Esophagus muscularis mucosa (tissue), 3 donors: ENCODE measurements at regions not wholly inside any gene's neighbourhood (a gene's known extent, or its start where the extent isn't known, plus 50 kb on each side); places are given as distances from the start of the nearest gene placed in this dataset.

Source experiments
- POLR2AphosphoS5 ChIP-seq, 2 donors: sonication (generic); formaldehyde crosslinking; IDR thresholded peaks; one replicate each; pipeline ENCODE4 v1.6.1; 2017; ENCODE audit warnings: antibody characterized with exemption in 2 of 2
- TF ChIP-seq, protein P1 (sequence below), 3 experiments: fragments of 200-600 bp in 2 of 3; fragments of 450-650 bp in 1 of 3; sonication (generic) in 2 of 3; IDR thresholded peaks; one replicate each; pipeline ENCODE4 v1.5.1; 2017 to 2019; ENCODE audit warnings: antibody characterized with exemption in 3 of 3, mild to moderate bottlenecking in 2 of 3, moderate library complexity in 1 of 3

DNA sequence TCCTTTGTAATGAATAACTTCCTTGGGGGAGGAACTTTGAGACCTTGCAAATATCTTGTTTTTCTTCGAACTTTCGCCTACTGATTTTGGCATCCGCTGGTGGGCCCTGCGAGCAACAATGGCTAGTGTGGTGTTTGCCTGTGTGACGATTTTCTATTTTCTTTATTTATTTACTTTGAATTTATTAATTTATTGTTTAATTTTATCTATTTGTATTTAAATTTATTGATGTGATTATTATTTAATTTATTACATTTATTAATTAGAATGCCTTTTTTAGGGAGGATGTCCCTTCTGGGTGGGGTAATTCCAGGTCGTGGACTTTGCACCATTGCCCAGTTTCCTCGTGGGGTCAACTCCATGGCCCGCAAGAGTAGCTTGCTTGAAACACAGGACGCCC, 149.7 kb downstream of the ZNF664 start:
- TF ChIP-seq, protein P1, sequence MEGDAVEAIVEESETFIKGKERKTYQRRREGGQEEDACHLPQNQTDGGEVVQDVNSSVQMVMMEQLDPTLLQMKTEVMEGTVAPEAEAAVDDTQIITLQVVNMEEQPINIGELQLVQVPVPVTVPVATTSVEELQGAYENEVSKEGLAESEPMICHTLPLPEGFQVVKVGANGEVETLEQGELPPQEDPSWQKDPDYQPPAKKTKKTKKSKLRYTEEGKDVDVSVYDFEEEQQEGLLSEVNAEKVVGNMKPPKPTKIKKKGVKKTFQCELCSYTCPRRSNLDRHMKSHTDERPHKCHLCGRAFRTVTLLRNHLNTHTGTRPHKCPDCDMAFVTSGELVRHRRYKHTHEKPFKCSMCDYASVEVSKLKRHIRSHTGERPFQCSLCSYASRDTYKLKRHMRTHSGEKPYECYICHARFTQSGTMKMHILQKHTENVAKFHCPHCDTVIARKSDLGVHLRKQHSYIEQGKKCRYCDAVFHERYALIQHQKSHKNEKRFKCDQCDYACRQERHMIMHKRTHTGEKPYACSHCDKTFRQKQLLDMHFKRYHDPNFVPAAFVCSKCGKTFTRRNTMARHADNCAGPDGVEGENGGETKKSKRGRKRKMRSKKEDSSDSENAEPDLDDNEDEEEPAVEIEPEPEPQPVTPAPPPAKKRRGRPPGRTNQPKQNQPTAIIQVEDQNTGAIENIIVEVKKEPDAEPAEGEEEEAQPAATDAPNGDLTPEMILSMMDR (IDR thresholded peaks at IDR 0.05) = no peak
- TF ChIP-seq POLR2AphosphoS5 (IDR thresholded peaks at IDR 0.05) = no peak
